Right renal pelvis (tissue), 4 donors: ENCODE measurements at regions not wholly inside any gene's neighbourhood (a gene's known extent, or its start where the extent isn't known, plus 50 kb on each side); places are given as distances from the start of the nearest gene placed in this dataset.

Source experiments
- DNase-seq, 4 donors: peaks; one replicate each; pipeline ENCODE4 v3.0.0-alpha.2; 2013; ENCODE audit warnings: low read depth in 4 of 4, low spot score in 3 of 4, missing footprints in 1 of 4

GRCh38 chr2:67851956-67852824, 210.6 kb downstream of the C1D start:
- DNase-seq, result no peak

DNA sequence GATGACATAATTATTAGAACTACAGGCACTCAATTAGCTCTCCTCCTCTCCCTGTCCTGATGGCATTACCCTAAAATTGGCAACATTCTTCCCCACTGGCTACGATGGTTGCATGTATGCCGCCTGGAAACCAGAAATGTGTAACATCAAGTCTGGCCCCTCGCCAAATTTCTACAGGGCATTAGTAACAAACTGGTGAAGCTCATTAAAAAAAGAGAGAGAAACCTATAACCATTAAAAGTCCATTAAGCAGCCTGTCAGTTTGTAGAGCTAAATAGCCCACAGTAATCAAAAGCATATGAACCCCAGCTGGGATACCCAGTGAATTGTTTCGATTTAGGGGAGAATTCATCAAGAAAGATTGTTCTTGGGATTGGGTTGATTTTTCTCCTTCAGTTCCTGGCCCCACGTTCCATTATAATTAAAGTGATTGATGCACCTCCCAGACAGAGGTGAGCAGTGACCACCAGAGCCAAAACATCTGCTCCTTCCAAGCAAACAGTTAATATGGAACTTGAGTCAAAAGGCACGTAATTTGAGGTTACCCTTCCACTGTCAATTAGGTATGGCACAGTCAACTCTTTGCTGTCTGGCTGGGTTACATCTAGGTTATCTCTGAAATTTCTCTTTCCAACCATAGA, 208.6 kb downstream of the C1D start:
- no peak for DNase-seq

GRCh38 chr2:67854798-67855197, 208.0 kb downstream of the C1D start:
- no peak for DNase-seq

DNA sequence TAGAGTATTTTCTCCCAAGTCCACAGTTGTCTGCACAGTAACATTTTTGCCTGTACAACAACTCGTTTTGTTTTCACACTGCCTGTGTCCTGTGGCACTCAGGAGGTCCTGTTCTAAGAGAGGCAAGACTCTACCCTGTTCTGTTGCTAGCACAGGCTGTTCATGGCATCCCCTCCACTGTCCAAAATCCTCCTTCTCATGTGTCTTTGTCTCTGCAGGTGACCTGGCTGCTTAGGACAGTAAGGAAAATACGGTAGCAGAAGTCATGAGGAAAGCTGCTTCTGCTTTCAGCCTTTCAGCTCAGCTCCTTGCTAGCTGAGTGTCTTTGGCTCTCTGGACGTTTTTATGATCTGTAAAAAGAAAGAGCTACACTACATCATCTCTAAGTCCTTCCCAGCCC, 205.9 kb downstream of the C1D start:
- no peak for DNase-seq

GRCh38 chr2:67857836-67858235, 205.0 kb downstream of the C1D start:
- DNase-seq, result no peak

GRCh38 chr2:67858886-67859285, 203.9 kb downstream of the C1D start:
- DNase-seq, result no peak

DNA sequence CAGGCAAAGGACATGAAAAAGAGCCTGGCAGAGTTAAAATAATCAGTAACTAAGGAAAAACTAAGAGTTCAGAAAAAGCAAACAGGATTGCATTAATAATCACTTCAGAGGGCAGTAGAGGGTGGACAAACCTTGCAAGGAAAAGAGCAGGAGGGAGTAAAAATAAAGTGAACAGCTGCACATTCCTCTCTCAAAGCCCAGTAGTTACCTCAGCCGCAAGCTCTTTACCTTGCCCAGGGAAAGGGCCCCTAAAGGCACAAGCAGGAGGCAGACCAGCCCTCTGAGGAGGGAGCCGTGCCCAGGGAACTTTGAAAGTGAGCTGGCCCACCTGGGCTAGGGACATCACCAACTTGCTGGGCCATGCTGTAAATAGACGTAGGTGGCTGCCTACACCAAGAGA, 196.9 kb downstream of the C1D start:
- no peak for DNase-seq

GRCh38 chr2:67867735-67868134, 195.1 kb downstream of the C1D start:
- no peak for DNase-seq

DNA sequence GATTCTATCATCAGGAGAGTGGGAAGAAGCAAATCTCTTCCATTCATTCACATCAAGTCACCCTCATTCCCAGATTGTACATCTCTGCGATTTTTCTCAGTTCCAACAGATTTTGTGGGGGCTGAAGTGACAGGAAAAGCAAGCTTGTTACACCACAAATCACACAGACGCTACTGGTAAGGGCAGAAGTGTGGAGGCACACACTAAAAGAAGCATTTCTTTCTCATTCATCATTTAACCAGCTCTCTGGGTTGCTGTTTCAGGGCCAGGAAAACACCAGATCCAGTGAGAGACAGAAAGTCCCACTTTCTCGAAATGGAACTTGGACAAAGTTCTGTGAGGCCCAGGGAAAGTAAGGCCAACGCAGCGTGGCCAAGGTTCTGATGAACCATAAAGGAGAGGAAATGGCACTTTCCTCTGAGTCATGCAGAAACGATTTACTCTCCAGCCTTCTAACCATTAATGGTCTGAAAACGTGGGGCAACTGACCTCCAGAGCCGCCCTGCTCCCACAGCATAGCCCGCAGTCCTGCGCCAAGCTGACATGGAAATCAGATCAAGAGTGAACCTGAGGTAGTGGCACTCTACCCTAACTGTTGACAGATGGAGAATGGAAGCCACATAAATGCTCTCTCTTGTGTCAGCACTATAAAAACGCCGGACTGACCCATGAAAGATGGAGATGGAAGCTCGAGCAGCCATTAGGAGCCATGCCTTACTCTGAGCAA, 191.0 kb downstream of the C1D start:
- DNase-seq, result no peak

- no peak for DNase-seq
Measured at GRCh38 chr2:67872481-67872880, 190.3 kb downstream of the C1D start.

DNA sequence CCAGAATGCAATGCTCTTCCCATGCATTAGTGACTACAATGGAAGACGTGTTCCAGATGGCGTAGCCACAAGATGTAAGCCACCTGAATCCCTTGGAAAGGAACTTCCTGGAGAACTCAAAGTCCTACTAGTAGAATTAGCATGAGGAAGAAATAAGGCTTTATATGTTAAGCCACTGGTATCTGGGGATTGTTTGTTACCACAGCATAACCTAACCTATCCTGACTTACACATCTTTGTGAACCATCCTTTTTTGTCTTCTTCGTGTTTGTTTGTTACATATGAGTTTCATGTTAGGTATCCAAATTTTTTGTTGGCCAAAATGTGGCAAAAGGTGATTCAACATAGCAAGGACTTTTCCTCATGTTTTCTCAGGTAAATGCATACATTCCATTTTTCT, 188.9 kb downstream of the C1D start:
- DNase-seq, result no peak

DNA sequence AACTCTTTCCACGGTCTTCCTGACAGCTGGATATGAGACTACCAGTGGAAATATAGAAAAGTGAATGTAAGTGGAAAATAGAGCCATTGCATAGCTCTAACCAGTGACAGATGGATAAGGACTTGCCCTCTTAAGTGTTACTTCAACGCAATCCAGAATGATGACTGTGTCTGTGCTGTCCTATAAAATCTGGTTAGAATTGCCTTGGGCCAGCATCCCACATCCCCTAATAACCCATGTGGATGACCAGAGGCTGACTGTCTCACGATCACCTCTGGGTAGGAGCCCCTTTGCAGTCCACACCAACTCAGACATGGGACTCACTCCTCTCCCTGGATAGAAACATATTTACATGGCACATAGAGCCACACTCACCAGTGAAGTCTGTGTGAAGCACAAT, 186.6 kb downstream of the C1D start:
- DNase-seq, result no peak

DNA sequence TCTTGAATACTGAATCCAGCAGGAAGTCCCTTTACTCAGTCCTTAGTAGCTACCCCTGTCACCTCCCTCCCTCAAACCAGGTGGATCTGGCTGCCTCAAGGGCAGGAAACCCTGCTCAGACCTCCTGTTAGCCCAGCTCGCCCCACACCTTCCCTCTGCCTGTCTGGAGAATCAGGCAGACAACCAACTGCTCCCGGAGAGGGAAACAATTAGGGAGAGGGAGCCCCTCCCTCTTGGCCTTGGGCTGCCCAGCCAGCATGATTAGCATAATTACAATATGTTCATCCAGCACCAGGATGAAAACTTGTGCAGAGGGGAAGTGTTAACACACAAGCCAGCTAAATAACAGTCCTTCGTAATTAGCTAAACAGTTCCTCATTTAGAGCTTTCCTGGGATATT, 185.5 kb downstream of the C1D start:
- no peak for DNase-seq

GRCh38 chr2:67878743-67879142, 184.1 kb downstream of the C1D start:
- DNase-seq, result no peak

- DNase-seq, result no peak
Measured at GRCh38 chr2:67879586-67880290, 183.1 kb downstream of the C1D start.

DNA sequence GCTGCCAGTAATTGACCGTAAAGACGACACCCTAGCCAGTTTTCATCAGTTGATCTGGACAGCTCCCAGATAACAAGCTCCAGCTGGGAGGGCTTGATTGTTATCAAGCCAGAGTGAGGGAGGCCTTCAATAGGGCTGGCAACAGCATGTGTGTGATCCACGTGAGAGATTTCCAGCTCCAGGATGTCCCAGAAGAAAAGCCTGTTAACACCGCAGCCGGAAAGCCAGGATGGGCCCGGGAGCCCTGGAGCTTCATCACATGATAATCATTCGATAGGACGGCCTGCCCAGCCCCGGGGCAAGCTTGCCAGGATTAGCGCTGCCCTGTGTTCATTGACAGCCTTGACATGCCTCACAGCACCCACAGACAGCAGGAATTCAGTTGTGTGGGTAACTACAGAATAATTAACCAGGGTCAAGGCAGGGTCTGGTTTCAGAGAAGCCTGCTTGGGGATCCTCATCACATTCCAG, 182.5 kb downstream of the C1D start:
- no peak for DNase-seq

- no peak for DNase-seq
Measured at GRCh38 chr2:67881816-67882215, 181.0 kb downstream of the C1D start.

DNA sequence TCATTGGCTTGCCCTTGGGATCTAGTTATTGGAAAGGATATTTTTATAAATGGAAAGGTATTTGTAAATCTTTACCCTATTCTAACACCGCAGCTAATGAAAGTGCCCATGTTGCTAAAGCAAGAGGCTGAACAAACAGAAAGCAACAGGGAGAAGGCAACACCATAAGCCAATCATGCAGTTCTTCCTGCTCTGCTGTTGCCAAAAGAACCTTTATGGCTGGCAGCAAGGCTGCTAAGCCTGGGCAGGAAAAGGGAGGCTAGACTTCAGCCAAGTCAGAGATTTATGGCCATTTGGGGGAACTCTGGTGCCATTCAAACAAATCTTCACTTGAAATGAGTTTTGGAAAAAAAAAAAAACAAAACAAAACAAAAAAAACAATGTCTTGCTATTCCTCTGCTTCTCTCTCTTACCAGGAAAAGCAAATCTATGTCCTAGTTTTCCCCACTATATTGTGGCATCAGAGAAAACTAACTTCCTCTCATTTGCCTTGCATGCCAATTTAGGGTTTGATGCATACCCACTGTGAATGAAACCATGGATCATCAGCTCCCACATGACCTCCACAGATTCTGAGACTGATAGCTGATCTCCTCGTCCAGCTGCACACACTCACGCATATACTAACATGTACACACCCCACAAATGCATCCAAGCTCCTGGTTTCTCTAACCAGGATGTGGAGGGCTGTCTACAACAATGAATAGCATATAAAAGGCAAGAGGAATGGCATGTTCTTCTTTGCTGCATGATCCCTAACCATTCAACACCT, 179.3 kb downstream of the C1D start:
- no peak for DNase-seq

DNA sequence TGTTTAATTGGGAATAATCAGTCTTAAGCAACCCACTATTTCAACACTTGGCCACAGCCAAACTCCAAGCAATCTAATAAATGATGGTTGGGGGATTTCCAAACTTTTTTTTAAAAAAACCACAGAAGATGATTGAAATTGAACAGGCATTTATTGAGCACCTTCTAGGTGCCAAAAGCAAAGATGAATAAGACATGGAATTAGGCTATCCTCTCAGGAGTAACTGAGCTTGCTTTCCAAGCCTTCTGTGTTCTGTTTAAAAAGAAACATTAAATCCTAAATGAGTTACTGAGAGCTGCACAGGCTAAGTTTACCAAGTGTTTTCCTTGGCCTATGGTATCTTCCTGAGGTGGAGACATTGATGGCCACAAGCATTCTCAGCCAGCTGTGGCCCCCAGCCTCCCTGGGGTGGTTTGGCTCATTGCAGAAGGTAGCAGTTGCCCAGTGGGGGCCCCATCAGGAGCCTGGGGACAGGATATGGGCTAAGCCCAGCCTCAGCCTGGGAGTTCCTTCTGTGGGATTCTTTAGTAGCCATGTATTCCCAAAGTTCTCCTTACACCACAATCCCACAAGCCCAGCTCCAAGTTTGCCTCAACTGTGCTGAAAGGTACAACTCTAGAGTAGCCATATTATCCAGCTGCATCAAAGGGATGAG, 174.3 kb downstream of the C1D start:
- no peak for DNase-seq

GRCh38 chr2:67889056-67889455, 173.7 kb downstream of the C1D start:
- DNase-seq, result no peak
